Esophagus mucosa (tissue), 1 donor: ENCODE measurements at regions not wholly inside any gene's neighbourhood (a gene's known extent, or its start where the extent isn't known, plus 50 kb on each side); places are given as distances from the start of the nearest gene placed in this dataset.

Experiments
- ATAC-seq: fragments of 200-7000 bp; cut with Tn5 transposase; one replicate; pipeline ENCODE4 v1.9.1; 2020
- donor health status: DM: yes; HTN: yes; CAD: no.

DNA sequence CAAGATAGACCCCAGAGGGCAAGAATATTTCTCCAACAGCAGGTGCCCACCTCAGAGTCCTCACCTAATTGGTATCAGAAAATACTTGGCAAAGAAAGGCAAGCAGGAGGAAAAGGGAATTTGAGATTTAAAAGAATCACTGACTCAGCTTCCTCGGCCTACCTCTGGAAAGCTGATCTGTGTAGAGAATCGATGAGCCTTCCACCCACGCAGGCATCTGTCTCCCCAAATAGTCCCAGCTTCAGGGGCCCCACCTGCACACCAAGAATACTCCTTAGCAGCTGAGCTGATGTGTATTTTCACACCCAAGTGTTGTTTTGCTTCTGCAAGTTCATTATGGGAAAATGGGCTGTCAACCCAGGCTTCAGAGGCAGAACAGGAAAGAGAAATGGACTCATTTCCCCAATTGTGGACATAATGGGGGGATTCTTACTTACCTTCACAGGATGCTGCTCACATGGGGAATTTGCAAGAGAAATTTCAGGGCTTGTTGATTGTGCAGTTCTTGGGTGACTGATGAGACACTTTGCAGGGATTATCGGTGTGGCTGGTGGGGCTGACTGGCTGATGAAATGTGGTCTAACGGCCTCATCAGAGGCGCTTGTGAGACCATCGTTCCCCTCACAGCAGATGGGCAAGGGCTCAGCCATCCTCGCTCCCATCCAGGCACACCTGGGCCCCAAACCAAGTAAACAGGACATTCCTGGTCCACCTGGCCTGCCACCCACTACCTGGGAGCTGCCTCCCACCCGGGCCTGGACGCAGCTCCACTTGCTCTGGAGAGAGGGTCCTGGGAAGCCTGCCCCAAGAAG, 436.3 kb downstream of the PTPRU start:
- ATAC-seq, result no peak

- no peak for ATAC-seq
Measured at GRCh38 chr1:29671446-29672356, 435.4 kb downstream of the PTPRU start.

DNA sequence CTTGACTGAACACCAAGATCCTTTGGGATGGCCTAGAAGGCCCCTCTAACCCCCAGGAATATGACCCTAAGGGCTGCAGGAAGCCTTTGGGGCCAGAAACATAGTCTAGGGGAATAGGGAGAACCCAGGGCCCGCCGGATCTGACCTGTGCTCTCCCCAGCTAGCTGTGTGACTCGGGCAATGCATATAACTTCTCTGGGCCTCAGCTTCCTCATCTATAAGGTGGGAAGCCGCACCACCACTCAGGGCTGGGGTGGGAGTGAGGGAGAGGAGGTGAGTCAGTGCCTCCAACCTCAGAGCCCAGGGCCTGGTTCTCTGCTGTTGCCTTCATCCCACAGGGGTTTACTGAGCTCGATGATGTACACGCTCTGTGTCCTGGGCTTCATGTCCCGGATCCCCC, 434.4 kb downstream of the PTPRU start:
- ATAC-seq, result no peak

DNA sequence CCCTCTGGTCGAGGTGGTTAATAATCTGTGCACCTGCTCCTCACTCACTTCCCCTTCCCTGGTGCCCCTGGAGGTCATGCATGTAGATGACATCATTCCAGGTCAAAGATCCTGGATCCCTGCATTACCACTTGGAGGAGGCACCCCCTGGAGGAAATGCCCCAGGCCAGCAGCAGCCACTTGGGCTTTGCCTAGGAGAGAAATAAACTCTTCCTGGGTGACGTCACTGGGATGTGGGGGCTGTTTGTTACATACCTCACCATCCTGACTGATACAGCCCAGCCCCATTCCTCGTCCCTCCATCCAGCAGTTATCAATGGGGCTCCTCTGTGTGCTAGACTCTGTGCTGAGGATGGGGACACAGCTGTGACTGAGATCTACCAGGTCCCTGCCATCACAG, 433.6 kb downstream of the PTPRU start:
- ATAC-seq, result no peak

- no peak for ATAC-seq
Measured at GRCh38 chr1:29669158-29669871, 433.0 kb downstream of the PTPRU start.

GRCh38 chr1:29668551-29669157, 432.3 kb downstream of the PTPRU start:
- no peak for ATAC-seq

- no peak for ATAC-seq
Measured at GRCh38 chr1:29667951-29668350, 431.6 kb downstream of the PTPRU start.

- no peak for ATAC-seq
Measured at GRCh38 chr1:29664711-29665110, 428.4 kb downstream of the PTPRU start.

DNA sequence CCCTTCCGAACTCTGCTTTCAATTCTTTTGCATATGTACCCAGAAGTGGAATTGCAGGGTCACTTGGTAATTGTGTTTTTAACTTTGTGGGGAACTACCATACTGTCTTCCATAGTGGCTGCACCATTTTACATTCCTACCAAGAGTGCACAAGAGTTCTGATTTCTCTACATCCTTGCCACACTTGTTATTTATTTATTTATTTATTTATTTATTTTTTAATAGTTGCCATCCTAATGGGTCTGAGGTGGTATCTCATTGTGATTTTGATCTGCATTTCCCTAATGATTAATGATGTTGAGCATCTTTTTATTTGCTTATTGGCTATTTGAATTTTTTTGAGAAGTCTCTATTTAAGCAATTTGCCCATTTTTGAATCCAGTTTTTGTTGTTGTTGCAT, 422.4 kb downstream of the PTPRU start:
- no peak for ATAC-seq

DNA sequence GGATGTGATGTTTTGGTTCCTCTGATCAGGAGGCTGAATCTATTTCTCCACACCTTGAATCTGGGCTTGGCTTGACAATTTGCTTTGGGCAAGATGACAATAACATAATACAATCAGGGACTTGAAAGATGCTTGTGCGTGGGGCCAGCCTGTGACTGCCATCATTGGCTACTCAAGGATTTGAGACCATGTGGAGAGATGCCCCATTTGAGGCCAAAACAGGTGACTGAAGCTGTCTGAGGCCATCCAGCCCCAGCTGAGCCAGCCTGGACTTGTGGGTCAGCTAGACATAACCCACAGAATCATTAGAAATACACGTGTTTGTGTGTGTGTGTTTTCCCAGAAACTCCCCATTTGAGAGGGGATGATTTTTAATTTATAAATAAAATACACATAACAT, 421.5 kb downstream of the PTPRU start:
- ATAC-seq, result no peak

DNA sequence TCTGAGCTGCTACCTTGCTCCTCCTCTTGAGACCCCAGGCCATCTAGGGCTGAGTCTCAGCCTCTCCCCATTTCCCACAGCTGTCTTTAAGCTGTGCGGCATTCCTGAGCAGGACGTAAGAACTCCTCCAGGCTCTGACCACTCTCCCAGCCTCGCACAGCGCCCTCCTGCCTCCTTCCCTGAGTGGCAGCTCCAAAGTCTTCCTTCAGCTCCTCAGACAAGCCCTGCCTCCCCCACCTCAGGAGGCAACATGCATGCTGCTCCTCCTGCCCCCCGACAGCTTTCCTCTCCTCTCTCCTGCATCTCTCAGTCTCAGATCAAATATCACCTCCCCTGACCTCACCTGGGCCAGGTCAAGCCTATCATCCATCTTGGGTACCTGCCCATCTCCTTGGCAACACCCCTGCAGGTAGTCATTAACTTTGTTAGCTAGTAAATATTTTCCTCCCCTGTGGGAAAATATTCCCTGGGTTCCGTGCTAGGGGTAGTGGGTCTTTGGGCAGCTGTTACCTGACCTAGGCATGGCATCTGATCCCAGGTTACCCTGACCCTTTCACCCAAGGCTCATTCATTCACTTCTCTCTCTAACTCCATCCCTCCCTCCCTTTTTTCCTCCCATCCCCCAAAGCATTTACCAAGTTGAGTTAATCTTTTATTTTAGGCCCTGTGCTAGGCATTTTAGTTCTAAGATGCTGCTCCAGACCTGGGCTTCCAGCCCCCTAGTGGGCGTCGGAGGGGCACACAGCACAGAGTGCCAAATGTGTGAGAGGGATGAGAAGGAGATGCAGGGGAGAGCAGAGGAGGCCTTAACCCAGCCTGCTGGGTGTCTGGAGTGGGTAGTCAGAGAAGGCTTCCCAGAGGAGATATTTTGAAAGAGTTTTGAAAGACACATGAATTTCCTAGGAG, 419.9 kb downstream of the PTPRU start:
- ATAC-seq, result no peak

- ATAC-seq, result no peak
Measured at GRCh38 chr1:29655145-29655544, 418.8 kb downstream of the PTPRU start.

DNA sequence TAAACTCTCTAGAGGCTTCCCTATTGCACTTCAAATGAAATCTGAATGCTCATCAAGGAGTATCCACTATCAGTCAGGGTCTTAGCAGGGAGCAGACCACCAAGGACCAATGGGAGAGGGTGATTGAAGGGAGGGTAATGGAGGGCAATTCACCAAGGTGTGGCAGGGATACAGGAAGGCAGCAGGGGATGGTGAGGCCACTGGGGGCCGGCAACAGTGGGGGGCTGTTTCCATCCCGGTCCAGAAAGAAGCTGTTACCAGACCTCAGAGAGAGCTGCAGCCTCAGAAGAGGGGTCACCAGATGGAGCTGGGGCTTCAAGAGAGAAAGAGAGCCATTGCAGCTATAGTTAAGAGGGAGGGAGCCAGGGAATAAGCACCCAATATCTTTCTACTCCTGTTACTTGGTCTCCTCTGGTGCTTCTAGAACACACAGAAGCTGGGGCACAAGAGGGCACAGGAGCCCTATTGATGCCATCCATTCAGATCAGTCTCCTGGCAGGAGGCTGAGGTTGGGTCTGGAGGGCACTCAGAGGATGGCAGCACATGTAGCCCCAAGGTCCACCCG, 417.6 kb downstream of the PTPRU start:
- ATAC-seq, result no peak

DNA sequence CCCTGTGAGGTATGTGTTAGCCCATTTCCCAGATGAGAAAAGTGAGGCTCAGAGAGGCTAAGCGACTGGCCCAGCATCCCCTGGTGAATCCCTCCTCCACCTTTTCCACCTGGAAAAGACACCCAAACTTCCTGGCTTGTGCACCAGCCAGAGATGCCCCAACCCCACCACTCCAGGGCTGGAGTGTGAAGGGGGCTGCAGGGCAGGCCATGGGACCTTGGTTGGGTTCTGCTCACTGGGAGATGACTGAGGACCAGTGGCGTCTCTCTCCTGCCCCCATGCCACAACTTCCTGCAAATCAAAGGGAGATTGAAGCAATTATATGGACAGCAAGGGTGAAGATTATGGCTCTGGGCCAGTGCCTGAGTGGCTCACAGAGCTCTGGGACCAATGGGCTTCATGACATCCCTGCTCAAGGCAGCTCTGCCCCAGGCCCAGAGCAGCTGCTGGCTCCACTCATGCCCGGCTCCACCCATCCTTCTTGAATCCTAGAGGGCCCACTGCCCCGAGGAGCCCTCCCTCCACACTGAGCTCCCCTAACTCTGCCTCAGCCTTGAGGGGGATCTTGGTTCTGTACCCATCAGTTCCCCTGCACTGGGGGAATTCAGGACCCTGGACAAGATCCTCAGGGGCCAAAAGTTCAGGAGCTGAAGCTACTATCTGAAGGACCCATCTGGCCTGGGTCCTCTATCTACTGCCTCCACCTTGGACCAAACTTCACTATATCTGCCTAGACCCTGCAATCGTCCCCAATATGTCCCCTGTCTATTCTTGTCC, 416.9 kb downstream of the PTPRU start:
- ATAC-seq, result no peak

GRCh38 chr1:29651684-29652665, 415.7 kb downstream of the PTPRU start:
- ATAC-seq, result no peak

DNA sequence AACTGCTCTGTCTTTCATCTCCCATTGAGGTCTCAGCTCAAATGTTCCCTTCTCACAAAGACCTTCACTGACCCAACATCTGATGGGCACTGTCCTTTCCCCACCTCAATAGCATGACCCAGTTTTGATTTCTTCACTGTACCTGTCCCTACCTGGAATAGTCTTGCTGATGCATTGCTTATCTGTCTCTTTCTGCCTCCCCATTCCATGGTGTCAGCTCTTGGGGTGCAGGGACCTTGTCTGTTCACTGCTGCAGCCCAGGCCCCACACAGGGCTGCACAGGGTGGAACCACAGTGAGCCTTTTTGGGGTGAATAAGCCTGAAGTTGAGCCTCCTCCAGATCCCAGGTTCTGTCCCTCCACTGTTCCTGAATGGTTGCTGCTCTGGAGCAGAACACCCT, 414.9 kb downstream of the PTPRU start:
- no peak for ATAC-seq

DNA sequence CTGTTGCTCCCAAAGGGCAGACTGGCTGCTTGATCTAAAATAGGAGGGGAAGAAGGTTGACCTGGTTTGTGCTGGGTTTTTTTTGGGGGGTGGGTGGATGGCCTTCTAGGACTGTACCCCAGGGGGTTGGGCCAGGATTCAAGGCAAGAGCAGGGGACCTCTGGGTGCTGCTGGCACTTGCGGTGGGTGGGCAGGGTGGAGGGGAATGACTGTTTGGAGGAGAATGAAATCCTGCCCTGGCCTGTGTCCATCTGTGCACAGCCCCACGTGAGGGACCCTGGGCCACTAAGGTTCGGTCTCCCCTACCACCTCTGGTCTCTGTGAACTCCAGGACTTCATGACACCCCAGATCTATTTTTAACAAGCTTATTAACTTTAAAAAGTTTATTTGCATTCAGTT, 414.2 kb downstream of the PTPRU start:
- ATAC-seq, result no peak

- ATAC-seq, result peak; percentile 54
Measured at GRCh38 chr1:29650041-29650400, 413.7 kb downstream of the PTPRU start.
